SJSA1 (cell line): ENCODE measurements at regions not wholly inside any gene's neighbourhood (a gene's known extent, or its start where the extent isn't known, plus 50 kb on each side); places are given as distances from the start of the nearest gene placed in this dataset.

Source experiments
- DNase-seq, 2 experiments: peaks; one replicate each; pipeline ENCODE4 v3.0.0-alpha.2; 2015 to 2020; ENCODE audit warnings: low spot score in 2 of 2, low read depth in 1 of 2
- H3K27ac ChIP-seq: fragments of 250-450 bp; sonication (Bioruptor Pico); 2 replicates; pipeline ENCODE4 v1.5.1; 2020; ENCODE audit warnings: mild to moderate bottlenecking, moderate library complexity
- H3K27me3 ChIP-seq: fragments of 250-450 bp; sonication (Bioruptor Pico); replicated peaks from 2 replicates; pipeline ENCODE4 v1.5.1; 2020; ENCODE audit warnings: mild to moderate bottlenecking, moderate library complexity
- H3K36me3 ChIP-seq: fragments of 250-450 bp; sonication (Bioruptor Pico); 2 replicates; pipeline ENCODE4 v1.5.1; 2020; ENCODE audit warnings: mild to moderate bottlenecking
- H3K4me1 ChIP-seq: fragments of 250-450 bp; sonication (Bioruptor Pico); replicated peaks from 2 replicates; pipeline ENCODE4 v1.6.1; 2021; ENCODE audit warnings: mild to moderate bottlenecking
- H3K4me3 ChIP-seq: fragments of 250-450 bp; sonication (Bioruptor Pico); 2 replicates; pipeline ENCODE4 v1.5.1; 2020; ENCODE audit warnings: mild to moderate bottlenecking
- H3K9me3 ChIP-seq: fragments of 250-450 bp; sonication (Bioruptor Pico); replicated peaks from 2 replicates; pipeline ENCODE4 v1.5.1; 2020; ENCODE audit warnings: mild to moderate bottlenecking

DNA sequence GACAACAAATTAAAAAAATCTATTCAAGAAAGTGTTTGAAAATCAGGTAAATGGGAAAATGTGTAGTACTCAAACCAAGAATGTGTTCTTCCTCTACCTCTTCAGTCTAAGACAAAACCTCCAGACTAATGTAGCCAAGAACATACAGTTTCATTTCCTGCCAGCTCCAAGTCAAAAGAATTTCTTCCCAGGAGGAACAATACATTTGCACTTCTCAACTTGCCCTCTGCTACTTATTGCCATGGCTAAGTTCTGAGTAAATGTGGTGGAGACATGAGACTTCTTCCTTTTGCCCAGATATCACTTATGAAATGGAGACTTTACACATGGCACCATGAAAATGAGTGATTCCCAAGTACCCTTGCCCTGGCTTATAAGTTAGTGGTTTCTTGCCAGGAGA is 2112.2 kb upstream of the C9orf72 start:
- no peaks in the 10 kb centered on the region for H3K9me3 ChIP-seq
- H3K27ac ChIP-seq: no peak overlapping the region

DNA sequence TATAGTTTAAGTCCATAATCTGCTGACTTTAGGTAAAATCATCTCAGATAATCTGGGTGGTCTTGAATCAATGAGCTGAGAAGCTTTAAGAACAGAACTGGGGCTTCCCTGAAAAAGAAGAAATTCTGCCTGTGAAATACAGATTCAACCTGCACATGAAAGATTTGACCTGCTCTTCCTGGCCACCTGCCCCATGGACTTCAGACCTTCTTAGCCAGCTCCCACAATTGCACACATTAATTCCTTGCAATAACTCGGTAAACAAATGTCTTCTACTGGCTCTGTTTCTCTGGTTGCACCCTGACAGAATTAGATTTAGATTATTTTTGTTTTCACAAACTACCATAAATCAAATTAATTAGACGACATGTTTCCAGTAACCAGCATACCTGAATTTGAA is 2117.9 kb upstream of the C9orf72 start:
- H3K27ac ChIP-seq: no peak overlapping the region
- no peaks in the 10 kb centered on the region for H3K36me3 ChIP-seq
- H3K4me3 ChIP-seq: no peak overlapping the region
- no peaks in the 10 kb centered on the region for H3K4me1 ChIP-seq
- no peaks in the 10 kb centered on the region for H3K9me3 ChIP-seq
- DNase-seq: no peak
- H3K27me3 ChIP-seq: no peaks in the 10 kb centered on the region

More for the DNA sequence above, 2112.2 kb upstream of the C9orf72 start:
- H3K27me3 ChIP-seq: no peaks in the 10 kb centered on the region
- H3K4me3 ChIP-seq: no peak overlapping the region
- no peaks in the 10 kb centered on the region for H3K4me1 ChIP-seq
- DNase-seq: no peak
- no peaks in the 10 kb centered on the region for H3K36me3 ChIP-seq

DNA sequence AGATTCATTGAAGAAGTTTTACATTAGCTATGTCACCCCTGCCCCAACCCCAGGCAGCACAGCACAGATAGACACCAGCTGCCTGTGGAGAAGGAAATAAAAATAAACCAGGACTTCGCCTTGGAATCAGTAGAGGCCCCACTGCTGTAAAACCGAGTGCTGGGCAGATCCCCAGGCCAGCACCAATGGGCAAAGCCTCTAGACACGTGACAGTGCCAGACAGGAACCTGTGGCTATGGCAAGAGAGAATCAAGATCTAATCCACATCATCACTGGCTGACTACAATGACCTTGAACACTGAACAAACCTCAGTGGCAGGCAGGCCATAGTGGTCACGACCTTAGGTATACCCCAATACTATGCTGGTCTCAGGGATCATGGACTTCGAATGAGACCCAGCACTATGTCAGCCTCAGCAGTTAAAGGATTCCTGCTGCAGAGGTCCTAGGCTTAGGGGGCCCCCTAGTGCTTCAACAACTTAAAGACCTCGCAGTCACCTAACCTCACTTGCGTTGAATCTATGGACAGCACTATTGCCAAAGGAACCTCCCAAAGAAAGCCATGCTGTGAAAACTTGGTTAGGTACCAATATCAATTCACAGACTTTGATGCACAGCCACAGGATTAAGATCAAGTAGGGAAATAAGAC is 2118.6 kb upstream of the C9orf72 start:
- H3K27ac ChIP-seq: no peak overlapping the region
- no peaks in the 10 kb centered on the region for H3K36me3 ChIP-seq
- no peaks in the 10 kb centered on the region for H3K9me3 ChIP-seq
- H3K4me1 ChIP-seq: no peaks in the 10 kb centered on the region
- H3K27me3 ChIP-seq: no peaks in the 10 kb centered on the region
- DNase-seq: no peak
- no peak overlapping the region for H3K4me3 ChIP-seq

DNA sequence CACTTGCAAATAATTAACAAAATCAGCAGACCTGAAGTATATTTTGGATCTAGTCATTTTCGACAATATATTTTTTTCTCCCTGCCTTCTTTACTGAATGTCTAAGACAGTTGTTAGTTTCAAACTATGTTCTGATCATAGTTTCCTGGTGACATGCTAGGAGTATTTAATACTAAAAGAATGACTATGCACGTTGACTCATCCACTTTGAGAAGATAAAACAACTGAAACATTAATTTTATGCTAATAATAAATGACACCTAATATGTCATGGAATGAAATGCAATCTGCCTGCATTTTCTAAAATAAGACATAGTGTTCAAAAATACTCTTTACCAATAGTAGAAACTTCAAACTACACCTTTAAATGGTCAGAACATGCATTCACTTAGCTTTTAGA is 2123.7 kb upstream of the C9orf72 start:
- H3K9me3 ChIP-seq: no peaks in the 10 kb centered on the region
- H3K4me3 ChIP-seq: no peak overlapping the region
- H3K27me3 ChIP-seq: no peaks in the 10 kb centered on the region
- no peaks in the 10 kb centered on the region for H3K36me3 ChIP-seq
- DNase-seq: no peak
- no peak overlapping the region for H3K27ac ChIP-seq
- no peaks in the 10 kb centered on the region for H3K4me1 ChIP-seq

DNA sequence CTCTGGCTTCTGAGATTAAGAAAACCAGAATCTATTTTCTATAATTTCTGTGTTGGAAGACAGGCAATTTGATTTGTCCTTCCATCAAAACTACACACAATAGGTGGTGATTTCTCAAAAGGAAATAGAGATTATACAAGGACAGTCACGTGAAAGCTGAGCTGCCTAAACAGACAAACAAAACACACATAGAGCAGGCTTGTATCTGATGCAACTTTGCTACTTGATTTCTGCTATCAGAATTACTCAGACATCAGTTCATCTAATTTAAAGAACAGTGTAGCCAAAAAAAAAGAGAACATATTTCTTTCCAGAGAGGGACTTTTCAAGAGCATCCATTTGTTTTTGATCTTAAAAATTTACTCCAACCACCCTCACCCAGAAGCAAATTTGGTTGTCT is 2128.3 kb upstream of the C9orf72 start:
- H3K9me3 ChIP-seq: no peaks in the 10 kb centered on the region
- H3K27me3 ChIP-seq: no peaks in the 10 kb centered on the region
- H3K4me1 ChIP-seq: no peaks in the 10 kb centered on the region
- H3K27ac ChIP-seq: no peak overlapping the region
- H3K4me3 ChIP-seq: no peak overlapping the region
- no peak for DNase-seq
- no peaks in the 10 kb centered on the region for H3K36me3 ChIP-seq

DNA sequence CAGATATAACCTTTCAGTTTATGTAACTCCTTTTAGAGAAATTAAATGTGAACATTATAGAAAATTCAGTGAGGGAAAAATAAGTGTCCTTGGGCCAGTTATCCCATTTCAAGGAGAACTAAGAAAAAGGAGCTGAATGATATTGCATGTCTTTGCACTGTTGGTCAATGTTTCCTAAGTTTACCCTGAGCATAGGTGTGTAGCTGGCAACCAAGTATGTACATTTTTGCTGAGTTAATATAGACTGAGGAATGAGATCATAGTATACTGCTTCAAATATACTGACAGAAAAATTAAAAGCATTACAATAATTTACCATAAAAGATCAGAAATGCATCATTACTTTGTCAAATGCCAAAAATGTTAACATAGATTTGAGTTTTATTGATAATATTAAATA is 2128.7 kb upstream of the C9orf72 start:
- Histone ChIP-seq H3K36me3 (no peaks in the 10 kb centered on the region), H3K4me3 (no peak overlapping the region), H3K9me3 (no peaks in the 10 kb centered on the region), H3K4me1 (no peaks in the 10 kb centered on the region), H3K27ac (no peak overlapping the region), H3K27me3 (no peaks in the 10 kb centered on the region)
- DNase-seq: no peak

DNA sequence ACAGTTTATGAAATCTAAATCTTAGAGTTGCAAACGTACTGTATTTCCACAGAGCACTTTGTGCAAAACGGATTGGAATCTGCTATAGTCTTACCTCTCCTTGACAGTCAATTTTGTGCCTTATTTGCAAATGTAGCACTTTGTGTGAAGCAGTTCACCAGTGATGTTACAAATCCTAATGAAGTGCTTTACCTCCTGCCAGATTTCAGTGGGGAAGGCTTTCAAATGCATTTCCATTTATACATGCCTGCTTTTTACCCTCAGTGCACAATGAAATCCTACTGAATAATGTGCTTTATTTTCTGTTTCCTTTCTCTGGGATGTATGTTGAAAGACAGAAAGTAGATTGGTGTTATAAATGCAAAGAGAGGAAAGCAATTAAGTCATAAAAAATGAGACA is 2141.6 kb upstream of the C9orf72 start:
- Histone ChIP-seq H3K4me3 (no peak overlapping the region), H3K27me3 (no peaks in the 10 kb centered on the region), H3K9me3 (no peaks in the 10 kb centered on the region), H3K27ac (no peak overlapping the region), H3K4me1 (no peaks in the 10 kb centered on the region), H3K36me3 (no peaks in the 10 kb centered on the region)
- no peak for DNase-seq

DNA sequence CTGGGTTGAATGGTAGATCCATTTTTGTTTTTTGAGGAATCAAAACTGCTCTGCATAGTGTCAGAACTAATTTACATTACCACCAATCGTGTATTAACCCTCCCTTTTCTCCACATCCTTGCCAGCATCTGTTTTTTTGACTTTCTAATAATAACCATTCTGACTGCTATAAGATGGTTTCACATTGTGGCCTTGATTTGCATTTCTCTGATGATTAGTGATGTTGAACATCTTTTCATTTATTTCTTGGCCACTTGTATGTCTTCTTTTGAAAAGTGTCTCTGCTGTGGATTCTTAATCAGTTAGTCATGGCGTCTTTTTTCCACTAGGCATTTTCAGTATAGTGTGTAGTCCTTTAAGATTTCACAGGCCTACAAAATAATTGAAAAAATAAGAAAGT is 2144.3 kb upstream of the C9orf72 start:
- H3K4me1 ChIP-seq: no peaks in the 10 kb centered on the region
- no peak for DNase-seq
- H3K9me3 ChIP-seq: no peaks in the 10 kb centered on the region
- no peak overlapping the region for H3K4me3 ChIP-seq
- no peaks in the 10 kb centered on the region for H3K27me3 ChIP-seq
- H3K27ac ChIP-seq: no peak overlapping the region
- no peaks in the 10 kb centered on the region for H3K36me3 ChIP-seq

DNA sequence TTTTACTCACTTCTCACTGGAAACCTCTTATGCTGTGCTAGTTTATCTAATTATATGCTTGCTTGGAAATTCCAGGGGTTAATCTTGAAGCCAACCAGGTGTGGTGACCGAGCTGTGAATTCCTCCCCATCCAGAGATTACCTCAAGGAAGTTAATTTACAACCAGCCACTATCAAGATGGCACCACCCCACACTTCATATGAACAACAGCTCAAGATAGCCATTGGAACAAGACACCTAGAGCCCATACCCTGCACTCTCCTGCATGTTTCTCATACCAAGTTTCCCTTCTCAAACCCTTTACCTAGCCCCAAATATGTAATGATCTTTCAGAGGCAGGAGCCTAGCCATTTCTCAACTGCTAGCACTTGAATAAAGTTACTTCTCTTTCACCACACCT is 2156.9 kb upstream of the C9orf72 start:
- no peak for DNase-seq
- no peaks in the 10 kb centered on the region for H3K4me1 ChIP-seq

DNA sequence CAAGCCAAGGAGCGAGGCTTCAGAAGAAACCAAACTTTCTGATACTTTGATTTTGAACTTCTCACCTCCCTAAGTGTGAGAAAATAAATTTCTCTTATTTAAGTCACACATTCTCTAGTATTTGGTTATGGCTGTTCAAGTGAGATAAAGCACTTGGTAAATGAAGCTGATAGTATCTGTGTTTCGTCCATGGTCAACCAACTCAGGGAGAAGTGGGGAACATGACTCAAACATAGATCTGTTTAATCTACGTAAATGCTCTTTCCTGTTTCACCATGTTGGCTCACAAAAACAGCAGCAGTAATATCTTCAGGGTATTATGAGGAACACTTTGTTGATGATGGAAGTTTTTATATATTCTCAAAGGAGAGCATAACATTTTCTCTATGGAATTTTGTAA is 2167.2 kb upstream of the C9orf72 start:
- DNase-seq: no peak
- H3K9me3 ChIP-seq: no peaks in the 10 kb centered on the region
- H3K4me1 ChIP-seq: no peaks in the 10 kb centered on the region
- H3K36me3 ChIP-seq: no peaks in the 10 kb centered on the region
- no peaks in the 10 kb centered on the region for H3K27me3 ChIP-seq
- no peak overlapping the region for H3K27ac ChIP-seq
- no peak overlapping the region for H3K4me3 ChIP-seq

More for the DNA sequence above, 2156.9 kb upstream of the C9orf72 start:
- H3K9me3 ChIP-seq: no peaks in the 10 kb centered on the region
- no peak overlapping the region for H3K4me3 ChIP-seq
- no peaks in the 10 kb centered on the region for H3K27me3 ChIP-seq
- H3K36me3 ChIP-seq: no peaks in the 10 kb centered on the region
- no peak overlapping the region for H3K27ac ChIP-seq

DNA sequence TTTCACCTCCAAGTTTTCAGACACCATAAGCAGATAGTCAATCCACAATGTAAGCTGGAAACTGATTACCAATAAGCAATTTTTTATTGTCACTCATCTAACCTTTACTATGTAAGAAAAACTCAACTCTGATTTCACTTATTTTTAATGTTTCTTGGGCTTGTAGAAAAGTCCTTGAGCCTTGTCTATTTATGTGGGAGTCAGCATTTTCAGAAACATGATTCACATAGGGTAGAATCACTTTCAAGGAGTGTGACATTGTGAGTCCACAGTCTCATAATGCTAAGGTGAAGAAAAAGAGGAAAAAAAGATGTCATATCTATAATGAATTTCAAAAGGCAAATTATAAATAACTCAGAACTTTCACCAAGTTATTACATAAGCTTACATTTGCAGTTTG is 2167.9 kb upstream of the C9orf72 start:
- Histone ChIP-seq H3K4me3 (no peak overlapping the region), H3K36me3 (no peaks in the 10 kb centered on the region), H3K4me1 (no peaks in the 10 kb centered on the region), H3K27ac (no peak overlapping the region), H3K27me3 (no peaks in the 10 kb centered on the region), H3K9me3 (no peaks in the 10 kb centered on the region)
- no peak for DNase-seq

DNA sequence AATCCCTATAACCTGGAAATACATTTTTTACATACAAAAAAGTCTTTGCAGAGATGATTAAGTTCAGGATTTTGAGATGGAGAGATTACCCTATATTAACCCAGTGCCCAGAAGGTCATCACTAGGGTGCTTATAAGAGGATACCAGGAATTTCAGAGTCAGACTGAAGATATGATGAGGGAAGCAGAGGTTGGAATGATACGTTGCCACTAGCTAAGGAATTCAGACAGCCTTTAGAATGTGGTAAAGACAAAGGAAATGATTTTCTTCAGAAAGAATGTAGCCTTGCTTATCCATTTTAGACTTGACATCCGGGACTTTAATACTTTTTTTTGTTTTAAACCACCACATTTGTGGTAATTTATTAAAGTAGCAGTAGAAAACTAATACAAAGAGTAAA is 2176.8 kb upstream of the C9orf72 start:
- no peaks in the 10 kb centered on the region for H3K36me3 ChIP-seq
- H3K27me3 ChIP-seq: no peaks in the 10 kb centered on the region
- no peaks in the 10 kb centered on the region for H3K4me1 ChIP-seq
- DNase-seq: no peak
- H3K9me3 ChIP-seq: no peaks in the 10 kb centered on the region
- no peak overlapping the region for H3K27ac ChIP-seq
- H3K4me3 ChIP-seq: no peak overlapping the region

DNA sequence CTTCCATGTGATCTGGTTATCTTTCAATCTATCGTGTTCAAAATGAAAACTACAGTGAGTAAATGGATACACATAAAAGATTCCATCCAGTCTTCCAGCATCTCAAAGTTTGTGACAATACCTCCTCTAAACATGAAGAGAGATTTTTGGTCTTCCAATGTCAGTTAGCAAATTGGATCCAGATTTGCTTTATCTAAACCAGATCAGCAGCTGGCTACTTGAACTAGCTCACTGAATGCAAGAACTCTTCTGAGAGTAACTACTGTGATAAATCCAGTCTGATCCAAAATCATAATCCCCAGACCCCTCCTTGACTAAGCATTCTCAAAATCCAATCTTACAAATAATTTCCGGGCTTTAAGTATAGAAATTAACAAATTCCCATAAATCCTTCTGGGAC is 2177.9 kb upstream of the C9orf72 start:
- H3K27me3 ChIP-seq: no peaks in the 10 kb centered on the region
- DNase-seq: no peak

DNA sequence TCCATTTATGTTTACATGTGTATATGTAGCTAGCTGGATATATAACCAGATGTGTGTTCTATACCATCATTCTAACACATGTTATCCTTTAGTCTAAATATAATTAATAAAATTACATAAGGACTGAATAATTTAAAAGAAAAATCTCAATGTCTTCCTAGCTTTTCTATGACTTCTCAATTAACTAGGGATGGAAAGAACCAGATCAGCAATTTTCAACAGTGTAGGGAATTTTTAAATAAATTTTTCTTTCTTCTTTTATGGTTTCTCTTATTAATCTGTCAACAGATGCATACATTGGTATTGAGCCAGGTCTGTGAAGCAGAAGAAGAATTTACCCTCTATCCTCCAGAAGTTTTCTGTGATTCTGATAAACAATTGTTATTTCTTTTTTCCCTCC is 2180.4 kb upstream of the C9orf72 start:
- Histone ChIP-seq H3K36me3 (no peaks in the 10 kb centered on the region), H3K4me1 (no peaks in the 10 kb centered on the region), H3K9me3 (no peaks in the 10 kb centered on the region)

More for the DNA sequence above, 2177.9 kb upstream of the C9orf72 start:
- no peaks in the 10 kb centered on the region for H3K36me3 ChIP-seq
- H3K4me1 ChIP-seq: no peaks in the 10 kb centered on the region
- no peaks in the 10 kb centered on the region for H3K9me3 ChIP-seq
- H3K27ac ChIP-seq: no peak overlapping the region
- H3K4me3 ChIP-seq: no peak overlapping the region

DNA sequence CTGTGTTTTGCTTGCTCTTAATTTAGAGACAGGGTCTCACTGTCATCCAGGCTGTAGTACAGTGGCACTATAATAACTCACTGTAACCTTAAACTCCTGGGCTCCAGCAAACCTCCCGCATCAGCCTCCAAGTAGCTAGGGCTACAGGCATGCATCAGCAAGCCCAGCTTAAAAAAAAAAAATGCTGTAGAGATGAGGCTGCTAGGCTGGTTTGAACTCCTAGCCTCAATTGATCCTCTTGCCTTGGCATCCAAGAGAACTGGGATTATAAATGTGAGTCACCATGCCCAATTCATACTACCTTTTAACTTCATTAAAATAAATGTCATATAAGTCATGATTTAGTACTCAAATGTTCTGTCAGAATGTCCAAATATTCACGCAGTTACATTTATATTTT is 2195.7 kb upstream of the C9orf72 start:
- H3K4me3 ChIP-seq: no peak overlapping the region
- no peaks in the 10 kb centered on the region for H3K9me3 ChIP-seq
- H3K36me3 ChIP-seq: no peaks in the 10 kb centered on the region
- H3K27me3 ChIP-seq: no peaks in the 10 kb centered on the region
- no peak overlapping the region for H3K27ac ChIP-seq
- no peak for DNase-seq
- H3K4me1 ChIP-seq: no peaks in the 10 kb centered on the region

More for the DNA sequence above, 2180.4 kb upstream of the C9orf72 start:
- DNase-seq: no peak
- Histone ChIP-seq H3K27me3 (no peaks in the 10 kb centered on the region), H3K27ac (no peak overlapping the region), H3K4me3 (no peak overlapping the region)
